ENCODE measurements at regions not wholly inside any gene's neighbourhood (a gene's known extent, or its start where the extent isn't known, plus 50 kb on each side); places are given as distances from the start of the nearest gene placed in this dataset.

DNA sequence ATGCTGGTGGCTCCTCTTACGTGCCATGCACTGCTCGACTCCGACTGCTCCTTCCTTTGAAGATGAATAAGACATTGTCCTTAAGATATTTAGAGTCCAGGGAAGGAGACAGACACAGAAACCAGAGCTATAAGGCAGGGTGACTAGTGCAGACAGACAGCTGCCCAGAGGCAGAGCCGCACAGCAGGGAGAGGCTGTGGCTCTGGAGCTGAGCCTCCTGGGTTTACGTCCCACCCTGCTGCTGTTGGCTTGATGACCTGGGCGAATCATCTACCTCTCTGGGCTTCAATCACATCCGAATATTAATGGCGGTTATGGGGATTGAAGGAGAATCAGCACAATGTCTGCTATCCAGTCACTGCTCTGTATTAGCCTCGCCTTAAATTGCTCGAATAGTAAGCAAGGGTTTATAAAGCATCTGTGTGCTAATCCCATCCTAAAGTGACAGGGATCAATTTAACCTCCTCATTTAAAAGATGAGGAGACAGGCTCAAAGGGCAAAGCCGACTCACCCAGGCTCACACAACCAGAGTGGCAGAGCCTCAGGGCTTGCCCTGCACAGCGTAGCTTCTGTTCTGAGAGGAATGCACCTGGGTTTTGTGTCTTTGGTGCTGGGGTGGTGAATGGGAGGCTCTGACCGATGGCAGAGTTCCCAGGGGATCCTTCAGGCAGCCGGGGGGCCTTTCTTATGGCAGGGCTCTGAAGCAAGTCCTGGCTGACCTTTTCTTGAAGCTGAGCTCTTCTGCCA, 284.1 kb downstream of the MYCN start:
- Histone ChIP-seq H3K4me2 (ENCODE audit: low read depth, low read length) (no peak overlapping the region), H3K9ac (ENCODE audit: low read depth, low read length) (no peak overlapping the region), H3K4ac (ENCODE audit: low read depth, low read length) (no peak overlapping the region), H3K4me1 (ENCODE audit: control insufficient read depth, insufficient read depth, low read length) (no peaks in the 10 kb centered on the region), H2BK5ac (ENCODE audit: low read depth, low read length, poor library complexity, severe bottlenecking) (no peak overlapping the region), H3K36me3 (ENCODE audit: control insufficient read depth, insufficient read depth, low read length) (no peaks in the 10 kb centered on the region), H2AK5ac (ENCODE audit: low read depth, low read length) (no peak overlapping the region), H4K91ac (ENCODE audit: insufficient read depth, low read depth, low read length) (no peak overlapping the region), H3K18ac (ENCODE audit: low read depth, low read length) (no peak overlapping the region), H3K14ac (replicated peaks; ENCODE audit: low read depth, low read length) (no peak overlapping the region), H2BK20ac (ENCODE audit: low read depth, low read length) (no peak overlapping the region), H4K20me1 (ENCODE audit: insufficient read depth, low read length) (no peaks in the 10 kb centered on the region), H4K5ac (ENCODE audit: low read depth, low read length) (no peak overlapping the region), H3K9me3 (ENCODE audit: control insufficient read depth, insufficient read depth, low read length) (peaks cover 43% of the 10 kb centered on the region), H2BK15ac (ENCODE audit: low read depth, low read length) (no peak overlapping the region), H4K8ac (ENCODE audit: low read depth in 2 of 2, low read length in 2 of 2) (no peak overlapping the region), H3K27ac (ENCODE audit: insufficient read depth, low read length) (no peak overlapping the region), H3K4me3 (ENCODE audit: insufficient read depth, low read depth, low read length) (no peak overlapping the region), H3K56ac (ENCODE audit: extremely low read depth, insufficient read depth, low read length) (no peak overlapping the region), H3K9me1 (ENCODE audit: insufficient read depth, low read length) (no peaks in the 10 kb centered on the region), H3K23ac (ENCODE audit: low read depth, low read length) (no peak overlapping the region), H2AFZ (replicated peaks; ENCODE audit: low read length, poor library complexity) (no peak overlapping the region), H3K27me3 (ENCODE audit: control insufficient read depth, insufficient read depth, low read length) (no peaks in the 10 kb centered on the region), H3K79me1 (ENCODE audit: low read depth in 1 of 2, low read length in 2 of 2) (no peaks in the 10 kb centered on the region), H2BK120ac (ENCODE audit: low read depth, low read length) (no peak overlapping the region), H2AK9ac (replicated peaks; ENCODE audit: low read depth, low read length, poor library complexity) (no peak overlapping the region)
- ATAC-seq (ENCODE audit: low read depth) (no peak), DNase-seq (no peak)
- ChIA-PET CTCF (no interaction called here), POLR2A (ENCODE audit: unreplicated experiment) (no interaction called here)
- BruUV-seq (replicated peaks), result no TSS peak
- TF ChIP-seq, protein P1, sequence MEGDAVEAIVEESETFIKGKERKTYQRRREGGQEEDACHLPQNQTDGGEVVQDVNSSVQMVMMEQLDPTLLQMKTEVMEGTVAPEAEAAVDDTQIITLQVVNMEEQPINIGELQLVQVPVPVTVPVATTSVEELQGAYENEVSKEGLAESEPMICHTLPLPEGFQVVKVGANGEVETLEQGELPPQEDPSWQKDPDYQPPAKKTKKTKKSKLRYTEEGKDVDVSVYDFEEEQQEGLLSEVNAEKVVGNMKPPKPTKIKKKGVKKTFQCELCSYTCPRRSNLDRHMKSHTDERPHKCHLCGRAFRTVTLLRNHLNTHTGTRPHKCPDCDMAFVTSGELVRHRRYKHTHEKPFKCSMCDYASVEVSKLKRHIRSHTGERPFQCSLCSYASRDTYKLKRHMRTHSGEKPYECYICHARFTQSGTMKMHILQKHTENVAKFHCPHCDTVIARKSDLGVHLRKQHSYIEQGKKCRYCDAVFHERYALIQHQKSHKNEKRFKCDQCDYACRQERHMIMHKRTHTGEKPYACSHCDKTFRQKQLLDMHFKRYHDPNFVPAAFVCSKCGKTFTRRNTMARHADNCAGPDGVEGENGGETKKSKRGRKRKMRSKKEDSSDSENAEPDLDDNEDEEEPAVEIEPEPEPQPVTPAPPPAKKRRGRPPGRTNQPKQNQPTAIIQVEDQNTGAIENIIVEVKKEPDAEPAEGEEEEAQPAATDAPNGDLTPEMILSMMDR (conservative IDR thresholded peaks at IDR 0.05; ENCODE audit: low read depth, low read length), result no peak
- no peak for TF ChIP-seq RCOR1 (IDR thresholded peaks at IDR 0.05; ENCODE audit: insufficient replicate concordance, low read length)
- no peak for TF ChIP-seq SMC3 (IDR thresholded peaks at IDR 0.05; ENCODE audit: low read depth, low read length)
- TF ChIP-seq NFE2L2 (IDR thresholded peaks at IDR 0.05; ENCODE audit: low read depth, low read length), result no peak
- TF ChIP-seq RFX5 (IDR thresholded peaks at IDR 0.05; ENCODE audit: low read depth, low read length), result no peak
- TF ChIP-seq, protein P2, sequence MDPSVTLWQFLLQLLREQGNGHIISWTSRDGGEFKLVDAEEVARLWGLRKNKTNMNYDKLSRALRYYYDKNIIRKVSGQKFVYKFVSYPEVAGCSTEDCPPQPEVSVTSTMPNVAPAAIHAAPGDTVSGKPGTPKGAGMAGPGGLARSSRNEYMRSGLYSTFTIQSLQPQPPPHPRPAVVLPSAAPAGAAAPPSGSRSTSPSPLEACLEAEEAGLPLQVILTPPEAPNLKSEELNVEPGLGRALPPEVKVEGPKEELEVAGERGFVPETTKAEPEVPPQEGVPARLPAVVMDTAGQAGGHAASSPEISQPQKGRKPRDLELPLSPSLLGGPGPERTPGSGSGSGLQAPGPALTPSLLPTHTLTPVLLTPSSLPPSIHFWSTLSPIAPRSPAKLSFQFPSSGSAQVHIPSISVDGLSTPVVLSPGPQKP (IDR thresholded peaks at IDR 0.05; ENCODE audit: borderline replicate concordance, low read depth, low read length), result no peak
- TF ChIP-seq MAFK (IDR thresholded peaks at IDR 0.05; ENCODE audit: low read depth, low read length), result no peak
- no peak for TF ChIP-seq CEBPB (IDR thresholded peaks at IDR 0.05; ENCODE audit: low read depth, low read length)
- TF ChIP-seq FOS (IDR thresholded peaks at IDR 0.05; ENCODE audit: low read depth, low read length), result no peak
- no peak for TF ChIP-seq BHLHE40 (IDR thresholded peaks at IDR 0.05; ENCODE audit: low read depth, low read length)
- no peak for TF ChIP-seq RAD21 (IDR thresholded peaks at IDR 0.05; ENCODE audit: low read length)
- no peak for TF ChIP-seq CHD1 (IDR thresholded peaks at IDR 0.05; ENCODE audit: low read depth, low read length)
- TF ChIP-seq POLR2A (IDR thresholded peaks at IDR 0.05; ENCODE audit: low read depth, low read length), result no peak
- TF ChIP-seq, protein P3, sequence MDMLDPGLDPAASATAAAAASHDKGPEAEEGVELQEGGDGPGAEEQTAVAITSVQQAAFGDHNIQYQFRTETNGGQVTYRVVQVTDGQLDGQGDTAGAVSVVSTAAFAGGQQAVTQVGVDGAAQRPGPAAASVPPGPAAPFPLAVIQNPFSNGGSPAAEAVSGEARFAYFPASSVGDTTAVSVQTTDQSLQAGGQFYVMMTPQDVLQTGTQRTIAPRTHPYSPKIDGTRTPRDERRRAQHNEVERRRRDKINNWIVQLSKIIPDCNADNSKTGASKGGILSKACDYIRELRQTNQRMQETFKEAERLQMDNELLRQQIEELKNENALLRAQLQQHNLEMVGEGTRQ (IDR thresholded peaks at IDR 0.05; ENCODE audit: low read depth, low read length), result no peak
- TF ChIP-seq MXI1 (IDR thresholded peaks at IDR 0.05; ENCODE audit: borderline replicate concordance, low read depth, low read length), result no peak
- in situ Hi-C loops (cut with MboI; ENCODE audit: low sequenced_read_pairs), result no loop called here
- 80% methylated on average over 1 of the region's 14 CpGs; no CpG with 5 or more reads in 1 of the 2 experiments for WGBS, 2 experiments (ENCODE audit: extremely low coverage in 2 of 2, insufficient read length in 1 of 2)
- dilution Hi-C loops (cut with HindIII; ENCODE audit: low sequenced_read_pairs, unreplicated experiment), result no loop called here
- intact Hi-C loops (cut with micrococcal nuclease), result no loop called here

All from IMR-90 (cell line).